ENCODE measurements at regions not wholly inside any gene's neighbourhood (a gene's known extent, or its start where the extent isn't known, plus 50 kb on each side); places are given as distances from the start of the nearest gene placed in this dataset.
A peak's percentile ranks its signal among the peaks of the same experiment; 100 is the strongest.

- TF ChIP-seq CTCF (IDR thresholded peaks at IDR 0.05; ENCODE audit: insufficient read depth, low read length) = no peak
- TF ChIP-seq REST (IDR thresholded peaks at IDR 0.05; ENCODE audit: insufficient replicate concordance, low read depth) = peak; percentile 43
- Histone ChIP-seq H3K27ac (replicated peaks) (no peak overlapping the region), H3K4me3 (replicated peaks; ENCODE audit: insufficient read depth, low read length) (no peak overlapping the region), H3K27me3 (ENCODE audit: insufficient read depth, poor library complexity, severe bottlenecking) (no peaks in the 10 kb centered on the region)
- DNase-seq (ENCODE audit: low read depth in 1 of 2, low spot score in 1 of 2) = no peak
These were observed 304.5 kb upstream of the FANCL start for GRCh38 chr2:58545300-58546280.

GRCh38 chr2:58543442-58543841 lies 302.3 kb upstream of the FANCL start:
- Histone ChIP-seq H3K27ac (replicated peaks) (no peak overlapping the region), H3K4me3 (replicated peaks; ENCODE audit: insufficient read depth, low read length) (no peak overlapping the region), H3K27me3 (ENCODE audit: insufficient read depth, poor library complexity, severe bottlenecking) (peaks cover 4% of the 10 kb centered on the region)
- no peak for DNase-seq (ENCODE audit: low read depth in 1 of 2, low spot score in 1 of 2)
- TF ChIP-seq REST (IDR thresholded peaks at IDR 0.05; ENCODE audit: insufficient replicate concordance, low read depth) (no peak), CTCF (IDR thresholded peaks at IDR 0.05; ENCODE audit: insufficient read depth, low read length) (no peak), POLR2AphosphoS5 (IDR thresholded peaks at IDR 0.05; ENCODE audit: low read depth) (no peak), SPI1 (IDR thresholded peaks at IDR 0.05; ENCODE audit: borderline replicate concordance, low read depth) (no peak), GABPA (IDR thresholded peaks at IDR 0.05; ENCODE audit: low read depth) (no peak)

GRCh38 chr2:58541511-58541910 lies 300.4 kb upstream of the FANCL start:
- no peak for DNase-seq (ENCODE audit: low read depth in 1 of 2, low spot score in 1 of 2)
- TF ChIP-seq POLR2AphosphoS5 (IDR thresholded peaks at IDR 0.05; ENCODE audit: low read depth) (no peak), REST (IDR thresholded peaks at IDR 0.05; ENCODE audit: insufficient replicate concordance, low read depth) (no peak), SPI1 (IDR thresholded peaks at IDR 0.05; ENCODE audit: borderline replicate concordance, low read depth) (no peak), CTCF (IDR thresholded peaks at IDR 0.05; ENCODE audit: insufficient read depth, low read length) (no peak), GABPA (IDR thresholded peaks at IDR 0.05; ENCODE audit: low read depth) (no peak)
- peaks cover 4% of the 10 kb centered on the region for H3K27me3 ChIP-seq (ENCODE audit: insufficient read depth, poor library complexity, severe bottlenecking)
- no peak overlapping the region for H3K27ac ChIP-seq (replicated peaks)
- H3K4me3 ChIP-seq (replicated peaks; ENCODE audit: insufficient read depth, low read length) = no peak overlapping the region

Measured in HL-60 (cell line).